ENCODE measurements at regions not wholly inside any gene's neighbourhood (a gene's known extent, or its start where the extent isn't known, plus 50 kb on each side); places are given as distances from the start of the nearest gene placed in this dataset.

GRCh38 chrX:42691196-42691595 is 86.8 kb downstream of the PPP1R2C start:
- Histone ChIP-seq H2AFZ (ENCODE audit: low read depth, low read length) (no peak overlapping the region), H3K9me3 (ENCODE audit: insufficient read depth, low read length, severe bottlenecking) (no peaks in the 10 kb centered on the region), H3K4me3 (ENCODE audit: low read depth in 1 of 2, low read length in 2 of 2) (no peak overlapping the region), H3K4me2 (ENCODE audit: insufficient read depth, low read length) (no peak overlapping the region), H3K36me3 (ENCODE audit: insufficient read depth, low read length) (no peaks in the 10 kb centered on the region), H3K27ac (ENCODE audit: low read length) (no peak overlapping the region), H3K79me2 (ENCODE audit: insufficient read depth, low read length) (no peaks in the 10 kb centered on the region), H3K4me1 (ENCODE audit: insufficient read depth, low read length) (0 out of 2 replicates have a peak, but pooled peaks cover 4% of the 10 kb centered on the region), H3K27me3 (ENCODE audit: insufficient read depth, low read length, poor library complexity) (no peaks in the 10 kb centered on the region), H4K20me1 (ENCODE audit: insufficient read depth, low read length) (no peaks in the 10 kb centered on the region), H3K9ac (ENCODE audit: low read depth, low read length) (no peak overlapping the region)
- TF ChIP-seq EZH2 (IDR thresholded peaks at IDR 0.05; ENCODE audit: borderline replicate concordance, low read depth, low read length, severe bottlenecking): no peak
- no peak for TF ChIP-seq CTCF (IDR thresholded peaks at IDR 0.05; ENCODE audit: borderline replicate concordance, extremely low read depth, low read length, poor library complexity, severe bottlenecking)
- no peak for DNase-seq
- no peak for ATAC-seq (ENCODE audit: insufficient read depth, low read depth)

GRCh38 chrX:42686706-42687105 is 91.3 kb downstream of the PPP1R2C start:
- no peaks in the 10 kb centered on the region for H3K36me3 ChIP-seq (ENCODE audit: insufficient read depth, low read length)
- no peak for ATAC-seq (ENCODE audit: insufficient read depth, low read depth)
- H2AFZ ChIP-seq (ENCODE audit: low read depth, low read length): no peak overlapping the region
- no peaks in the 10 kb centered on the region for H3K27me3 ChIP-seq (ENCODE audit: insufficient read depth, low read length, poor library complexity)
- H3K27ac ChIP-seq (ENCODE audit: low read length): no peak overlapping the region
- H3K9ac ChIP-seq (ENCODE audit: low read depth, low read length): no peak overlapping the region
- H4K20me1 ChIP-seq (ENCODE audit: insufficient read depth, low read length): no peaks in the 10 kb centered on the region
- H3K79me2 ChIP-seq (ENCODE audit: insufficient read depth, low read length): no peaks in the 10 kb centered on the region
- no peak overlapping the region for H3K4me3 ChIP-seq (ENCODE audit: low read depth in 1 of 2, low read length in 2 of 2)
- no peak for DNase-seq
- no peaks in the 10 kb centered on the region for H3K4me1 ChIP-seq (ENCODE audit: insufficient read depth, low read length)
- no peak overlapping the region for H3K4me2 ChIP-seq (ENCODE audit: insufficient read depth, low read length)
- TF ChIP-seq EZH2 (IDR thresholded peaks at IDR 0.05; ENCODE audit: borderline replicate concordance, low read depth, low read length, severe bottlenecking): no peak
- no peak for TF ChIP-seq CTCF (IDR thresholded peaks at IDR 0.05; ENCODE audit: borderline replicate concordance, extremely low read depth, low read length, poor library complexity, severe bottlenecking)
- H3K9me3 ChIP-seq (ENCODE audit: insufficient read depth, low read length, severe bottlenecking): no peaks in the 10 kb centered on the region

- TF ChIP-seq CTCF (IDR thresholded peaks at IDR 0.05; ENCODE audit: borderline replicate concordance, extremely low read depth, low read length, poor library complexity, severe bottlenecking) (no peak), EZH2 (IDR thresholded peaks at IDR 0.05; ENCODE audit: borderline replicate concordance, low read depth, low read length, severe bottlenecking) (no peak)
- Histone ChIP-seq H3K4me1 (ENCODE audit: insufficient read depth, low read length) (no peaks in the 10 kb centered on the region), H3K36me3 (ENCODE audit: insufficient read depth, low read length) (no peaks in the 10 kb centered on the region), H3K27ac (ENCODE audit: low read length) (no peak overlapping the region), H3K4me2 (ENCODE audit: insufficient read depth, low read length) (no peak overlapping the region), H3K9ac (ENCODE audit: low read depth, low read length) (no peak overlapping the region), H4K20me1 (ENCODE audit: insufficient read depth, low read length) (no peaks in the 10 kb centered on the region), H3K79me2 (ENCODE audit: insufficient read depth, low read length) (no peaks in the 10 kb centered on the region), H3K4me3 (ENCODE audit: low read depth in 1 of 2, low read length in 2 of 2) (no peak overlapping the region), H3K27me3 (ENCODE audit: insufficient read depth, low read length, poor library complexity) (no peaks in the 10 kb centered on the region), H2AFZ (ENCODE audit: low read depth, low read length) (no peak overlapping the region), H3K9me3 (ENCODE audit: insufficient read depth, low read length, severe bottlenecking) (no peaks in the 10 kb centered on the region)
- no peak for DNase-seq
- ATAC-seq (ENCODE audit: insufficient read depth, low read depth): no peak
These were observed 91.7 kb downstream of the PPP1R2C start for GRCh38 chrX:42686296-42686695.

- no peak overlapping the region for H3K4me2 ChIP-seq (ENCODE audit: insufficient read depth, low read length)
- H3K9me3 ChIP-seq (ENCODE audit: insufficient read depth, low read length, severe bottlenecking): no peaks in the 10 kb centered on the region
- no peak for ATAC-seq (ENCODE audit: insufficient read depth, low read depth)
These were observed 93.9 kb downstream of the PPP1R2C start for GRCh38 chrX:42684065-42684464.

More at GRCh38 chrX:42684065-42684464, 93.9 kb downstream of the PPP1R2C start:
- no peaks in the 10 kb centered on the region for H3K36me3 ChIP-seq (ENCODE audit: insufficient read depth, low read length)
- no peak overlapping the region for H3K27ac ChIP-seq (ENCODE audit: low read length)
- H4K20me1 ChIP-seq (ENCODE audit: insufficient read depth, low read length): no peaks in the 10 kb centered on the region
- H3K27me3 ChIP-seq (ENCODE audit: insufficient read depth, low read length, poor library complexity): no peaks in the 10 kb centered on the region
- H3K79me2 ChIP-seq (ENCODE audit: insufficient read depth, low read length): no peaks in the 10 kb centered on the region
- TF ChIP-seq CTCF (IDR thresholded peaks at IDR 0.05; ENCODE audit: borderline replicate concordance, extremely low read depth, low read length, poor library complexity, severe bottlenecking) (no peak), EZH2 (IDR thresholded peaks at IDR 0.05; ENCODE audit: borderline replicate concordance, low read depth, low read length, severe bottlenecking) (no peak)
- H2AFZ ChIP-seq (ENCODE audit: low read depth, low read length): no peak overlapping the region
- no peak overlapping the region for H3K4me3 ChIP-seq (ENCODE audit: low read depth in 1 of 2, low read length in 2 of 2)
- H3K4me1 ChIP-seq (ENCODE audit: insufficient read depth, low read length): no peaks in the 10 kb centered on the region
- no peak for DNase-seq
- no peak overlapping the region for H3K9ac ChIP-seq (ENCODE audit: low read depth, low read length)
